HFF-Myc (cell line): ENCODE measurements at regions not wholly inside any gene's neighbourhood (a gene's known extent, or its start where the extent isn't known, plus 50 kb on each side); places are given as distances from the start of the nearest gene placed in this dataset.
"Not testable (repeated sequence)": the region's sequence is repeated elsewhere in the genome, so short reads cannot be mapped to it uniquely, and the experiment has no call there.

ENCODE experiments used
- DNase-seq: peaks from one replicate; pipeline ENCODE4 v3.0.0-alpha.2; 2011; ENCODE audit warnings: low read depth; ENCODE audit errors: extremely low read depth
- H3K4me3 ChIP-seq: replicated peaks from 2 replicates; pipeline ENCODE4 v1.5.1; 2011; ENCODE audit warnings: low read depth, mild to moderate bottlenecking, control low read depth, low read length
- CTCF ChIP-seq: IDR thresholded peaks from 2 replicates; pipeline ENCODE4 v1.5.1; 2012; ENCODE audit warnings: mild to moderate bottlenecking, low read depth, low read length, control low read depth; ENCODE audit errors: missing control alignments

DNA sequence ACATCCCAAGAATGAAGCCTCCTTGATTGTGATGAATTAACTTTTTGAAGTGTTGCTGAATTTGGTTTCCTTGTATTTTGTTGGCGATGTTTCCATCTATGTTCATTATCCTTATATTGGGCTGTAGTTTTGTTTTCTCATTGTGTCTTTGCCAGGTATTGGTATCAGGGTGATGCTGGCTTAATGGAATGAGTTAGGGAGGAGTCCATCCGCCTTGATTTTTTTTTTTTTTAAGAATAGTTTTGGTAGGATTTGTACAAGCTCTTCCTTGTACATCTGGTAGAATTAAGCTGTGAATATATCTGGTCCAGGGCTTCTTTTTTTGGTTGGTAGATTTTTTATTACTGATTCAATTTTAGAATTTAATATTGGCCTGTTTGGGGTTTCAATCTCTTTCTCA lies 166.1 kb upstream of the WDFY3 start:
- DNase-seq: no peak
- H3K4me3 ChIP-seq: no peak overlapping the region
- no peak for TF ChIP-seq CTCF

- H3K4me3 ChIP-seq, DNase-seq: not testable (repeated sequence)
These were observed 173.3 kb upstream of the WDFY3 start for GRCh38 chr4:85139749-85140148.

- TF ChIP-seq CTCF: no peak
- H3K4me3 ChIP-seq: no peak overlapping the region
- DNase-seq: no peak
These were observed 176.0 kb upstream of the WDFY3 start for GRCh38 chr4:85142451-85142850.

GRCh38 chr4:85147481-85148076 lies 181.1 kb upstream of the WDFY3 start:
- TF ChIP-seq CTCF: peak; percentile 42
- no peak overlapping the region for H3K4me3 ChIP-seq
- DNase-seq: peak; percentile 36

- no peak for TF ChIP-seq CTCF
- no peak for DNase-seq
- H3K4me3 ChIP-seq: no peak overlapping the region
These were observed 183.2 kb upstream of the WDFY3 start for GRCh38 chr4:85149676-85150075.

DNA sequence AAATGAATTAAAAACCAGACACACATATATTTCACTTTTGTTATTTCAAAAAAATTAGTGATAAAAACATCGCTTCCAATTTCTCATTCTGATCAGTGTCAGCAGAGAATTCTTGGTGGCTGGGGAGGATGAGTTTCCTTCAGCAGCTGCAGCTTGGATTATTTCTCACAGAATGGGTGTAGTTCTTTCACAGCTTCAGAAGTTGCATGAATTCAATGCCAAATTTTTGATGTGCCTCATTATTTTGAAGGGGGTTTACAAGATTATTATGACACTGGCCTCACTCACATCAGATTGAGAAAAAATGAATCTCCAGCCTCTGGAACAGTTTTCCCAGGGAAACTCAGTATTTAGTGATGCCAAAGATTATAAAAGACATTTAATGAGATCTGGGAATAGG lies 184.9 kb upstream of the WDFY3 start:
- no peak for DNase-seq
- no peak overlapping the region for H3K4me3 ChIP-seq

GRCh38 chr4:85151786-85152185 lies 185.3 kb upstream of the WDFY3 start:
- no peak for DNase-seq
- TF ChIP-seq CTCF: no peak

More for the DNA sequence above, 184.9 kb upstream of the WDFY3 start:
- no peak for TF ChIP-seq CTCF

More at GRCh38 chr4:85151786-85152185, 185.3 kb upstream of the WDFY3 start:
- H3K4me3 ChIP-seq: no peak overlapping the region
